Transverse colon (tissue), 4 donors: ENCODE measurements at regions not wholly inside any gene's neighbourhood (a gene's known extent, or its start where the extent isn't known, plus 50 kb on each side); places are given as distances from the start of the nearest gene placed in this dataset.

Experiments
- CTCF ChIP-seq, 5 experiments: fragments of 200-600 bp in 3 of 5; fragments of 450-650 bp in 2 of 5; sonication (generic) in 3 of 5; IDR thresholded peaks; 1 replicate in 2 of 5; 2 replicates in 3 of 5; pipeline ENCODE4 v1.5.1; 2016 to 2017; ENCODE audit warnings: antibody characterized with exemption in 5 of 5, inconsistent platforms in 3 of 5, mild to moderate bottlenecking in 2 of 5, moderate library complexity in 1 of 5
- POLR2A ChIP-seq: fragments of 450-650 bp; IDR thresholded peaks from one replicate; pipeline ENCODE4 v1.6.1; 2016; ENCODE audit warnings: antibody characterized with exemption, mild to moderate bottlenecking, moderate library complexity
- POLR2AphosphoS5 ChIP-seq, 3 donors: sonication (generic); formaldehyde crosslinking; IDR thresholded peaks; one replicate each; pipeline ENCODE4 v1.6.1; 2016; ENCODE audit warnings: antibody characterized with exemption in 3 of 3

GRCh38 chr4:149975172-149975571 lies 103.1 kb upstream of the DCLK2 start:
- TF ChIP-seq POLR2AphosphoS5 (IDR thresholded peaks at IDR 0.05) (no peak), CTCF (IDR thresholded peaks at IDR 0.05) (no peak), POLR2A (no peak)
